HG03039 (cell line): ENCODE measurements at regions not wholly inside any gene's neighbourhood (a gene's known extent, or its start where the extent isn't known, plus 50 kb on each side); places are given as distances from the start of the nearest gene placed in this dataset.
"Not testable (repeated sequence)": the region's sequence is repeated elsewhere in the genome, so short reads cannot be mapped to it uniquely, and the experiment has no call there.

Experiments used
- ATAC-seq: cut with Tn5 transposase; IDR thresholded peaks from one replicate; pipeline ENCODE4 v1.9.1; 2021; ENCODE audit warnings: mild to moderate bottlenecking, moderate library complexity; ENCODE audit not compliant: unreplicated experiment

DNA sequence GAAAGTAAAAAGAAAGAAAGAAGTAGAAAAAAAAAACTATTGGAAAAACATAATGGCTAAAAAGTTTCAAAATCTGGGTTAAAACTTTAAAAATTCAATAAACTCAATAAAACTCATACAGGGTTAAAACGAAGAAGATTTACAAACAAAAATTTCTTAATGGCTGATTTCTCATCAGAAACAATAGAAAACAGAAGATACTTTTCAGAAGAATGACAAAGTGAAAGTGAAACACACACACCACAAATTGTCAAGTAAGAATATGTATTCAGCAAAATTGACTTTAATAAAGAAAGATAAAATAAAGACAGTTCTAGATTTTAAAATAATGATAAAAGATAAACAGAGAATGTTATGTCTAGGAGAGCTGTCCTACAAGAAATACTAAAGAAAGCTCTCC is 618.9 kb upstream of the GJE1 start:
- ATAC-seq, result no peak

- ATAC-seq, result no peak
These were observed 621.9 kb upstream of the GJE1 start for GRCh38 chr6:141510803-141511202.

DNA sequence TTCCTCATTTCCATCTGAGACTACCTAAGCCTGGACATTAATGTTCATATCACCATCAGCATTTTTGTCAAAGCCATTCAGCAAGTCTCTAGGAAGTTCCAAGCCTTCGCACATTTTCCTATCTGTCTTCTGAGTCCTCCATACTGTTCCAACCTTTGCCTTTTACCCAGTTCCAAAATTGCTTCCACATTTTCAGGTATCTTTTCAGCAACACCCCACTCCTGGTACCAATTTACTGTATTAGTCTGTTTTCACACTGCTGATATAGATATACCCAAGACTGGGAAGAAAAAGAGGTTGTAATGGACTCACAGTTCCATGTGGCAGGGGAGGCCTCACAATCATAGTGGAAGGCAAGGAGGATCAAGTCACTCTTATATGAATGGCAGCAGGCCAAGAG is 626.7 kb upstream of the GJE1 start:
- not testable (repeated sequence) for ATAC-seq

DNA sequence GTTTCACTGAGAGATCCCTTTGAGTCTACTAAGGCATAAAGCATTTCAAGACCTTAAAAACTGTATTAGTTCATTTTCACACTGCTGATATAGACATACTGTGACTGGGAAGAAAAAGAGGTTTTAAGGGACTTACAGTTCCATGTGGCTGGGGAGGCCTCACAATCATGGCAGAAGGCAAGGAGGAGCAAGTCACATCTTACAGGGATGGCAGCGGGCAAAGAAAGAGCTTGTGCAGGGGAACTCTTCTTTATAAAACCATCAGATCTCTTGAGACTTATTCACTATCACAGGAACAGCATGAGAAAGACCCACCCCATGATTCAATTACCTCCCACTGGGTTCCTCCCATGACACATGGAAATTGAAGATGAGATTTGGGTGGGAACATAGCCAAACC is 628.4 kb upstream of the GJE1 start:
- not testable (repeated sequence) for ATAC-seq

DNA sequence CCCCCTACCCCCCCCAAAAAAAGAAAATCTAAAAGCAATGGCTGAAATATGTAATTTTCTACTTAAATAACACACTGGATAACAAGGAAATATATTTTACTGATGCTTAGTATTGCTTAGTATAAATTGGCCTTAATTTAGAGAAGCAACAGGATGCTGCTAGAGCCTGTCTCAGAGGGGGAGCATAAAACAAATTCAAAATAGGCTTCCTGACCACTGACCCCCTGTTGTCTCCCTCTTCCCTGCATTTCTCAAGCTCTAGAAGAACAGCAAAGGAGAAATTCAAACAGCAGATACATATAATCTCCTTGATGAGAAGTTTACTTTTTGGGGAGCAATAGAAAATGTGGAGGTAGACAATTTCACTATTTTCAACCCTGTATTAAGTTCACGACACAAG is 631.1 kb upstream of the GJE1 start:
- ATAC-seq, result no peak

GRCh38 chr6:141498977-141499376 is 633.7 kb upstream of the GJE1 start:
- no peak for ATAC-seq

DNA sequence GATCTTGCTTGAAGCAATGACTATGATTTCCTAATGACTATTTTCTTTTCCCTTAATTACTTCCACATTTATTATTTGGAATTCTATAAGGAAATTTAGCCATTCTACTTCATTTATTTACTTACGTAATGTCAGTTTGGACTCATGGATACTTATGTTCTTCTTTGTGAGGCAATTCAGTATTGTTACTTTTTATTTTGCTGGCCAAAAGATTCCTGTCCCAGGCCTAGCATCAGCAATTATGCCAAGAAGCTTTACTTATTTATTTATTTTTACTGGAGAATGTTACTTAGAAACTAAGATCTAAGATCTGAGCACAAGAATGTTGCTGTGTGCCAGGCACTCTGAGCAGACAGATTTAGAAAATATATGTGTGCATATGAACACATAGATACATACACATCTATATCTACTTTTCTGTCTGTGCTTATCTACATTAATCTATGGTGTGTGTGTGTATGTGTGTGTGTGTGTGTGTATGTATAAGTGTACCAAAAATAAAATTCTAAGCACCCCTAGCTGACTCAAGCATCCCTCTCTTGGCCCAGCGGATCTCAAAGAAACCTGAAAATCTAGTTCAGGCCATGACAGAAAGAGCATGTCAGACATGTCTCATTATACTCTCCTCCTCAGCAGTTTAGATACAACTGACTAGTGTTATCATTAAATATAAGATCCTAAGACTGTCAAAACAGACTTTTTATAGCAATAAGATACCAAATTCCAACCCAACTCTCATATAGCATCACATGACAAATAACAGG is 640.0 kb upstream of the GJE1 start:
- ATAC-seq, result no peak

DNA sequence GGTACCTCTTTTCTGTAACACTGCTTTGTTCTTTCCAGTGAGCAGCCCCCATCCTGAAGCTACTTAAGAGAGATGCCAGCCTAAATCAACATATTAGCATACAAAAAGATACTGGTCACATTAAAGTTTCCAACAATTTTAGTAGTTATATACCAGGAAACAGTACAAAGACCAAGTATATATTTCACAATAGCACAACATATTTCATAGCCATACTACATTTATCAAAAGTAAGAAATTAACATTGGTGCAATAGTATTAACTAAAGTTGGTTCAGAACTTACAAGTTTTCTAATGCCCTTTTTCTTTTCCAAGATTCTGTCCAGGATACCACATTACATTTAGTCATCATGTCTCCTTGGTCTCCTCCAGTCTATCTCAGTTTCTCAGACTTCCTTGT is 641.0 kb upstream of the GJE1 start:
- ATAC-seq, result no peak

DNA sequence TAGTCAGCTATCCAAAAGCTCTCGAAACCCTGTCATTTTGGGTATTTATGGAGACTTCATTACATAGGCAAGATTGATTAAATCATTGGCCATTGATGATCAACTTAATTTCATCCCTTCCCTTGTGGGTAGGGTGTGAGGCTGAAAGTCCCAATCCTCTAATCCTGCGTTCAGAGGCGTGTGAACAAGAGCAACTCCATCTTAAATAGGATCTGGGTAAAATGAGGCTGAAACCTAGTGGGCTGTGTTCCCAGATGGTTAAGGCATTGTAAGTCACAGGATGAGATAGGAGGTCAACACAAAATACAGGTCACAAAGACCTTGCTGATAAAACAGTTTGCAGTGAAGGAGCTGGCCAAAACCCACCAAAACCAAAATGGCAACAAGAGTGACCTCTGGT is 641.7 kb upstream of the GJE1 start:
- ATAC-seq, result no peak

DNA sequence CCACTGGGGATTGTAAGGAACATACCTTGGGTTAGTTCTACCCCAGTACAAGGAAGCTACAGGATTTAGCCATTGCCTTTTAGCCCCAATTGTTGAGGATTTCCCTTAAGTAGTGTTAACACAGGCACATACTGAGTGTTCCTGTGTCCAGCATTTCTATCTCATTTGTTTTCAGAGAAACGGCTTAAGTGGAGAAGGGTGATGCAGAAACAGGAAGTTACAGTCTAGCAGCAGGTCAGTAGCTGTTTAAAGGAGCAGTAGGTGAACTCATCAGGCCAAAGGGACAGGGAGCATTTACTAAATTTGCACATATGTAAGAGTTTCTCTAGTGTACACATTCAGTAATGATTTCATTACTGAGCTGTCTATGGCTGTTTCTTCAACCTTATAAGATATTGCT is 644.2 kb upstream of the GJE1 start:
- peak; percentile 26 for ATAC-seq

GRCh38 chr6:141486942-141487341 is 645.8 kb upstream of the GJE1 start:
- ATAC-seq, result no peak

DNA sequence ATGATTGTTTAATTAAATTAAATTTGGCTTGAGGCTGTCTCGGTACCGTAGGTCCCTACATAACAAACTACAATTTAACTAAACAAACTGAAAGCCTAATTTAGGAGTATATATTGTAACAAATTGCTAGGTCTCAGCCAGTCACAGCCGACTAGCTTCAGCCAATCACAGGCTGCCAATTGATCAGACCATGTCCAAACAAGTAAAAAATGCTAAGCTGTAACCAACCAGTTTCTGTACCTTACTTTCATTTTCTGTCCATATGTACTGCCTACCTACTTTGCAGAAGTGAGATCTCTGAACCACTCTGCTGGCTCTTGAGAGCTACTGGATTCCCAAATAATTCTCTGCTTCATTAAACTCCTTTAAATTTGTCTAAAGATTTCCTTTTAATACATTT is 648.0 kb upstream of the GJE1 start:
- ATAC-seq, result peak; percentile 84

DNA sequence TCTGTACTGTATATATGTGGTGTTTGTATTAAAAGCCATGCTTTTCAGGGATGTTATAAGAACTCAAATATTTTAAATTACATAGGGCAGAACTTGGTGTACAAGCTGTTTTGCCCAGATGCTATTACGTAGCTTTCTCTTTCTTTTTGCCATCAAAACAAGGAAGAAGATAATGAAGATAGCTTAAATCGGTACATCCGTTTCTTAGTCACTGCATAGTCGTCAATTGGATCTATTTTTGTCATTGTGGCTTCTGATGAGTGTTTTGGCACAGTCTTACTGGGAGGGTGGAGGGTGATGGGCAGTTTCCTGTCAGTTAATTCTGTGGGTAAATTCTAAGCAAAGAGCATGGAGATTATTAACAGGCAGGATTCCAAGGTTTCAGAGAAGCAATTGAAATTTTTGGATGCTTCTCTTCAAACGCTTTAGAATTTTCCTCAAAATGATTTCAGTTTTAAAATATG is 649.1 kb upstream of the GJE1 start:
- peak; percentile 94 for ATAC-seq

DNA sequence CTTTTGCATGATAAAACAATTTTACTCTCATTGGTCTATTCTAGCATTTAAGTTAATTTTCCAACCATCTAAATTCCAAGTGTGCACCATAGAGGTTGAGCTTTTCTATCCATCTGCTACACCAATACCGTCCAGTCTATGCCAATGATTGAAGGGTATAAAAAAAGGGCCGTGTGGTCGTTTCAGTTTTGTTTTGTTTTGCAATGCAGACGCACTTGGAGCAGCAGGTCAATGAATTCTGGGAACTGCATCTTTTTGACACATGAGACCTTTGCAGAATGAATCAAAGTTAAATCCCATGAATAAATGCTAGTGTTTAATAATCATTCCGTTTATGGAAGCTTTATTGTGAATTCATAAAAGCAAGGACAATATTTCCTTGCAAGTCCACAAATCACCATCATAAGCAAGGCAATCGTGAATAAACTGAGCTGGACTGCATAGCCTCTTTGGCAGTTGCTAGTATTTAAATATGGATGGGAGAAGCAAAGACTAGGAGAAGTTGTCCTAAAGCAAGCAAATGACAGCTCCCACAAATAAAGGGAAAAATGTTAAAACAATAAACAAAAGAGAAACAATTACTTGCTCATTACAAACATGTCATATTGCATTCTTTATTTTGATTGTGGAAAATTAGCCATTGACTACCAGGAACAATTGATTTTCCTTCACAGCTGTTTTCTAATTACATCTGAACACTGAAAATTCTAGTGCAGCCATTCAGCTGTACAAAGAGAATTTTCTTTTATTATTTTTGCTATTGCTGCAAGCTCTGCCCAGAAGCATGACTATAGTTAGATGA is 649.7 kb upstream of the GJE1 start:
- no peak for ATAC-seq

- no peak for ATAC-seq
These were observed 657.5 kb upstream of the GJE1 start for GRCh38 chr6:141475259-141475658.

GRCh38 chr6:141472162-141472928 is 660.4 kb upstream of the GJE1 start:
- ATAC-seq, result no peak

GRCh38 chr6:141470810-141471209 is 661.9 kb upstream of the GJE1 start:
- no peak for ATAC-seq

- no peak for ATAC-seq
These were observed 664.8 kb upstream of the GJE1 start for GRCh38 chr6:141467881-141468280.

DNA sequence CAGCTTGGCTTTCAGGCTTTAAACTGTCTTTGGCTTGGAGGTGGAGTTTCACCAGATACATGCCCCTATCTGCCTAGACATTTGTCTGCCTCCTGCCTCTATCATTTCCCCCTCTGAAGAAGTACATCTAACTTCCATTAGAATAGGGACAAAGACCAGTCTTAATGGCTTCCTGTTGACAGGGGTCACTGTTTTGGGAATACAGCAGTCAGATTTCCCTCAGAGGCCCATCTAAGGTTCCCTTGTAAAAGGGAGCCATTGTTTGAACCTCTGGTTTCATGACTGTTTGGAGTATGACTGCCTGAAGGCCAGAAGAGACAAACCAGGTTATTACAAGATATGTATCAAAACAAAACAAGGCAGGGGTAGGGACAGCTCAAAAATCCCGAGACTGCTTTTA is 665.7 kb upstream of the GJE1 start:
- no peak for ATAC-seq

GRCh38 chr6:141464896-141465295 is 667.8 kb upstream of the GJE1 start:
- ATAC-seq, result no peak

DNA sequence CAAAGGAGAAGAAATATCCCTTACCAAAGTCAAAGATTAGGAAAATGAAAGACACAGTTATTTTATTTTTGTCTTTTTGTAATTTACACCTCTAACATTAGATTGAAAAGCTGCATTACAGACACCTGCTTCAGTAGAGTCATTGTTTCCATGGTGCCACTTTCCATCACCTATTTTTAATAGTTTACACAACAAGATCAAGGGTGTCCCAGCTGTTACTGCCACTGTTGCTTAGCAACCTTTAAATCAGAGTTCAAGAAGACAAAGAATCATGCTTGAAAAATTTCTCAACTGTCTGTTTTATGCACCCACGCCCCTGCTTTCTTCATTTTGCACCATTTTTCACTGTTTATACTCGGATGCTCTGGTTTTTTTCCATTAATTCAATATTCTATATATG is 668.2 kb upstream of the GJE1 start:
- ATAC-seq, result peak; percentile 60
